GM12878 (cell line): ENCODE measurements at regions not wholly inside any gene's neighbourhood (a gene's known extent, or its start where the extent isn't known, plus 50 kb on each side); places are given as distances from the start of the nearest gene placed in this dataset.
"Not testable (repeated sequence)": the region's sequence is repeated elsewhere in the genome, so short reads cannot be mapped to it uniquely, and the experiment has no call there.

Experiments used
- CHD1 ChIP-seq: IDR thresholded peaks from 2 replicates; pipeline ENCODE4 v1.6.1; 2012; ENCODE audit warnings: low read depth, low read length, improper control_type of control experiment
- ESRRA ChIP-seq: IDR thresholded peaks from 2 replicates; pipeline ENCODE4 v1.6.1; 2012; ENCODE audit warnings: mild to moderate bottlenecking, low read length, improper control_type of control experiment
- EZH2 ChIP-seq: IDR thresholded peaks from 2 replicates; pipeline ENCODE4 v1.6.1; 2012; ENCODE audit warnings: low read depth, mild to moderate bottlenecking, control low read depth, inconsistent platforms, low read length, borderline replicate concordance; ENCODE audit not compliant: control insufficient read depth
- FOXM1 ChIP-seq: IDR thresholded peaks from 2 replicates; pipeline ENCODE4 v1.6.1; 2012; ENCODE audit warnings: low read depth, mild to moderate bottlenecking, inconsistent platforms, low read length, moderate library complexity
- MEF2A ChIP-seq: IDR thresholded peaks from 2 replicates; pipeline ENCODE4 v1.6.1; 2011; ENCODE audit warnings: low read depth, mild to moderate bottlenecking, low read length, moderate library complexity; ENCODE audit not compliant: insufficient read depth
- NR2C1 ChIP-seq: fragments of 450-650 bp; IDR thresholded peaks from 2 replicates; pipeline ENCODE4 v1.6.1; 2017; ENCODE audit warnings: antibody characterized with exemption, mild to moderate bottlenecking, moderate library complexity
- POLR2A ChIP-seq: IDR thresholded peaks from 2 replicates; pipeline ENCODE4 v1.6.1; 2011; ENCODE audit warnings: low read depth, mild to moderate bottlenecking, low read length
- RAD21 ChIP-seq: IDR thresholded peaks from 2 replicates; pipeline ENCODE4 v1.6.1; 2011; ENCODE audit warnings: mild to moderate bottlenecking, low read depth, low read length, moderate library complexity; ENCODE audit not compliant: insufficient read depth
- SP1 ChIP-seq: IDR thresholded peaks from one replicate; pipeline ENCODE4 v1.6.1; 2011; ENCODE audit warnings: low read depth, low read length
- TF ChIP-seq, protein P1 (sequence below): IDR thresholded peaks from 2 replicates; pipeline ENCODE4 v1.6.1; 2012; ENCODE audit warnings: low read length, inconsistent platforms
- TF ChIP-seq, protein P2 (sequence below): fragments of 450-650 bp; formaldehyde crosslinking; IDR thresholded peaks from 2 replicates; pipeline ENCODE4 v1.4.0; 2020; ENCODE audit warnings: mild to moderate bottlenecking, moderate library complexity
- TF ChIP-seq, protein P3 (sequence below), 3 experiments: IDR thresholded peaks in 2 of 3; conservative IDR thresholded peaks in 1 of 3; 2 replicates each; pipeline ENCODE4 v1.5.1; 2011; ENCODE audit warnings: low read depth in 3 of 3, low read length in 3 of 3, mild to moderate bottlenecking in 3 of 3, control low read depth in 2 of 3, moderate library complexity in 2 of 3, inconsistent platforms in 1 of 3, mixed read lengths in 1 of 3; ENCODE audit not compliant: control insufficient read depth in 2 of 3, insufficient read depth in 1 of 3; ENCODE audit errors: extremely low read depth in 1 of 3
- TF ChIP-seq, protein P4 (sequence below): fragments of 450-650 bp; IDR thresholded peaks from 2 replicates; pipeline ENCODE4 v1.6.1; 2018; ENCODE audit warnings: mild to moderate bottlenecking, low read depth, moderate library complexity; ENCODE audit not compliant: partially characterized antibody
- TF ChIP-seq, protein P5 (sequence below): IDR thresholded peaks from 2 replicates; pipeline ENCODE4 v1.6.1; 2012; ENCODE audit warnings: mild to moderate bottlenecking, low read depth, low read length

DNA sequence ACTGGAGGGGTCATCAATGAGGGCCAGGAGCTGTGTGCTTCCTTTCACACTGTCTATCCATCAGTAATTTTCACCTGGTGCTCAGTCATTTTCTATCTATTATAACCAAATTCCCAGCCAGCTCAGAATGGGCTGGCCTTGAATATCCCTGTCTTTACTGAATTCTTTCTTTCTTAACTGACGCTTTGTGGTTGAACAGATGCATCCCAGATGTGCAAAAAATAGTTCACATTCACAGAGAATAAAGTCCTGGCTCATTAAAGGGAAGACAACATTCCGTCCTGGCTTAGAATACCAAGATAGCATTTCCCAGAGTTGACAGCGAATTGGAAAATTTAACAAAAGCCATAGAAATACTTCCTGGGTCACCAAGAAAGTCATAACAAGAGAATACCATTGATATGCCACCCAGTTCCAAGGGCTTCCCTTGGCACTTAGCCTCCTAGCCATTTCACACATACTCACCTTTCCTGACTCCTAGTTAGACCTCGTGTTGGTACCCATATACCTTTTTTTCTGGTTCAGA lies 164.7 kb downstream of the SPDYE17 start:
- TF ChIP-seq, protein P1, sequence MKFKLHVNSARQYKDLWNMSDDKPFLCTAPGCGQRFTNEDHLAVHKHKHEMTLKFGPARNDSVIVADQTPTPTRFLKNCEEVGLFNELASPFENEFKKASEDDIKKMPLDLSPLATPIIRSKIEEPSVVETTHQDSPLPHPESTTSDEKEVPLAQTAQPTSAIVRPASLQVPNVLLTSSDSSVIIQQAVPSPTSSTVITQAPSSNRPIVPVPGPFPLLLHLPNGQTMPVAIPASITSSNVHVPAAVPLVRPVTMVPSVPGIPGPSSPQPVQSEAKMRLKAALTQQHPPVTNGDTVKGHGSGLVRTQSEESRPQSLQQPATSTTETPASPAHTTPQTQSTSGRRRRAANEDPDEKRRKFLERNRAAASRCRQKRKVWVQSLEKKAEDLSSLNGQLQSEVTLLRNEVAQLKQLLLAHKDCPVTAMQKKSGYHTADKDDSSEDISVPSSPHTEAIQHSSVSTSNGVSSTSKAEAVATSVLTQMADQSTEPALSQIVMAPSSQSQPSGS: not testable (repeated sequence)
- TF ChIP-seq RAD21, NR2C1, CHD1, EZH2, POLR2A, ESRRA, SP1, FOXM1, MEF2A: not testable (repeated sequence)
- TF ChIP-seq, protein P2, sequence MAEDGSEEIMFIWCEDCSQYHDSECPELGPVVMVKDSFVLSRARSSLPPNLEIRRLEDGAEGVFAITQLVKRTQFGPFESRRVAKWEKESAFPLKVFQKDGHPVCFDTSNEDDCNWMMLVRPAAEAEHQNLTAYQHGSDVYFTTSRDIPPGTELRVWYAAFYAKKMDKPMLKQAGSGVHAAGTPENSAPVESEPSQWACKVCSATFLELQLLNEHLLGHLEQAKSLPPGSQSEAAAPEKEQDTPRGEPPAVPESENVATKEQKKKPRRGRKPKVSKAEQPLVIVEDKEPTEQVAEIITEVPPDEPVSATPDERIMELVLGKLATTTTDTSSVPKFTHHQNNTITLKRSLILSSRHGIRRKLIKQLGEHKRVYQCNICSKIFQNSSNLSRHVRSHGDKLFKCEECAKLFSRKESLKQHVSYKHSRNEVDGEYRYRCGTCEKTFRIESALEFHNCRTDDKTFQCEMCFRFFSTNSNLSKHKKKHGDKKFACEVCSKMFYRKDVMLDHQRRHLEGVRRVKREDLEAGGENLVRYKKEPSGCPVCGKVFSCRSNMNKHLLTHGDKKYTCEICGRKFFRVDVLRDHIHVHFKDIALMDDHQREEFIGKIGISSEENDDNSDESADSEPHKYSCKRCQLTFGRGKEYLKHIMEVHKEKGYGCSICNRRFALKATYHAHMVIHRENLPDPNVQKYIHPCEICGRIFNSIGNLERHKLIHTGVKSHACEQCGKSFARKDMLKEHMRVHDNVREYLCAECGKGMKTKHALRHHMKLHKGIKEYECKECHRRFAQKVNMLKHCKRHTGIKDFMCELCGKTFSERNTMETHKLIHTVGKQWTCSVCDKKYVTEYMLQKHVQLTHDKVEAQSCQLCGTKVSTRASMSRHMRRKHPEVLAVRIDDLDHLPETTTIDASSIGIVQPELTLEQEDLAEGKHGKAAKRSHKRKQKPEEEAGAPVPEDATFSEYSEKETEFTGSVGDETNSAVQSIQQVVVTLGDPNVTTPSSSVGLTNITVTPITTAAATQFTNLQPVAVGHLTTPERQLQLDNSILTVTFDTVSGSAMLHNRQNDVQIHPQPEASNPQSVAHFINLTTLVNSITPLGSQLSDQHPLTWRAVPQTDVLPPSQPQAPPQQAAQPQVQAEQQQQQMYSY (CRISPR knock-in tag): not testable (repeated sequence)
- TF ChIP-seq, protein P3, sequence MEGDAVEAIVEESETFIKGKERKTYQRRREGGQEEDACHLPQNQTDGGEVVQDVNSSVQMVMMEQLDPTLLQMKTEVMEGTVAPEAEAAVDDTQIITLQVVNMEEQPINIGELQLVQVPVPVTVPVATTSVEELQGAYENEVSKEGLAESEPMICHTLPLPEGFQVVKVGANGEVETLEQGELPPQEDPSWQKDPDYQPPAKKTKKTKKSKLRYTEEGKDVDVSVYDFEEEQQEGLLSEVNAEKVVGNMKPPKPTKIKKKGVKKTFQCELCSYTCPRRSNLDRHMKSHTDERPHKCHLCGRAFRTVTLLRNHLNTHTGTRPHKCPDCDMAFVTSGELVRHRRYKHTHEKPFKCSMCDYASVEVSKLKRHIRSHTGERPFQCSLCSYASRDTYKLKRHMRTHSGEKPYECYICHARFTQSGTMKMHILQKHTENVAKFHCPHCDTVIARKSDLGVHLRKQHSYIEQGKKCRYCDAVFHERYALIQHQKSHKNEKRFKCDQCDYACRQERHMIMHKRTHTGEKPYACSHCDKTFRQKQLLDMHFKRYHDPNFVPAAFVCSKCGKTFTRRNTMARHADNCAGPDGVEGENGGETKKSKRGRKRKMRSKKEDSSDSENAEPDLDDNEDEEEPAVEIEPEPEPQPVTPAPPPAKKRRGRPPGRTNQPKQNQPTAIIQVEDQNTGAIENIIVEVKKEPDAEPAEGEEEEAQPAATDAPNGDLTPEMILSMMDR (IDR thresholded peaks at IDR 0.05 in 2 of 3, conservative IDR thresholded peaks at IDR 0.05 in 1 of 3; ENCODE audit: control insufficient read depth in 2 of 3, extremely low read depth in 1 of 3, insufficient read depth in 1 of 3, low read depth in 3 of 3, low read length in 3 of 3): not testable (repeated sequence)
- TF ChIP-seq, protein P4, sequence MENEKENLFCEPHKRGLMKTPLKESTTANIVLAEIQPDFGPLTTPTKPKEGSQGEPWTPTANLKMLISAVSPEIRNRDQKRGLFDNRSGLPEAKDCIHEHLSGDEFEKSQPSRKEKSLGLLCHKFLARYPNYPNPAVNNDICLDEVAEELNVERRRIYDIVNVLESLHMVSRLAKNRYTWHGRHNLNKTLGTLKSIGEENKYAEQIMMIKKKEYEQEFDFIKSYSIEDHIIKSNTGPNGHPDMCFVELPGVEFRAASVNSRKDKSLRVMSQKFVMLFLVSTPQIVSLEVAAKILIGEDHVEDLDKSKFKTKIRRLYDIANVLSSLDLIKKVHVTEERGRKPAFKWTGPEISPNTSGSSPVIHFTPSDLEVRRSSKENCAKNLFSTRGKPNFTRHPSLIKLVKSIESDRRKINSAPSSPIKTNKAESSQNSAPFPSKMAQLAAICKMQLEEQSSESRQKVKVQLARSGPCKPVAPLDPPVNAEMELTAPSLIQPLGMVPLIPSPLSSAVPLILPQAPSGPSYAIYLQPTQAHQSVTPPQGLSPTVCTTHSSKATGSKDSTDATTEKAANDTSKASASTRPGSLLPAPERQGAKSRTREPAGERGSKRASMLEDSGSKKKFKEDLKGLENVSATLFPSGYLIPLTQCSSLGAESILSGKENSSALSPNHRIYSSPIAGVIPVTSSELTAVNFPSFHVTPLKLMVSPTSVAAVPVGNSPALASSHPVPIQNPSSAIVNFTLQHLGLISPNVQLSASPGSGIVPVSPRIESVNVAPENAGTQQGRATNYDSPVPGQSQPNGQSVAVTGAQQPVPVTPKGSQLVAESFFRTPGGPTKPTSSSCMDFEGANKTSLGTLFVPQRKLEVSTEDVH: not testable (repeated sequence)
- TF ChIP-seq, protein P5, sequence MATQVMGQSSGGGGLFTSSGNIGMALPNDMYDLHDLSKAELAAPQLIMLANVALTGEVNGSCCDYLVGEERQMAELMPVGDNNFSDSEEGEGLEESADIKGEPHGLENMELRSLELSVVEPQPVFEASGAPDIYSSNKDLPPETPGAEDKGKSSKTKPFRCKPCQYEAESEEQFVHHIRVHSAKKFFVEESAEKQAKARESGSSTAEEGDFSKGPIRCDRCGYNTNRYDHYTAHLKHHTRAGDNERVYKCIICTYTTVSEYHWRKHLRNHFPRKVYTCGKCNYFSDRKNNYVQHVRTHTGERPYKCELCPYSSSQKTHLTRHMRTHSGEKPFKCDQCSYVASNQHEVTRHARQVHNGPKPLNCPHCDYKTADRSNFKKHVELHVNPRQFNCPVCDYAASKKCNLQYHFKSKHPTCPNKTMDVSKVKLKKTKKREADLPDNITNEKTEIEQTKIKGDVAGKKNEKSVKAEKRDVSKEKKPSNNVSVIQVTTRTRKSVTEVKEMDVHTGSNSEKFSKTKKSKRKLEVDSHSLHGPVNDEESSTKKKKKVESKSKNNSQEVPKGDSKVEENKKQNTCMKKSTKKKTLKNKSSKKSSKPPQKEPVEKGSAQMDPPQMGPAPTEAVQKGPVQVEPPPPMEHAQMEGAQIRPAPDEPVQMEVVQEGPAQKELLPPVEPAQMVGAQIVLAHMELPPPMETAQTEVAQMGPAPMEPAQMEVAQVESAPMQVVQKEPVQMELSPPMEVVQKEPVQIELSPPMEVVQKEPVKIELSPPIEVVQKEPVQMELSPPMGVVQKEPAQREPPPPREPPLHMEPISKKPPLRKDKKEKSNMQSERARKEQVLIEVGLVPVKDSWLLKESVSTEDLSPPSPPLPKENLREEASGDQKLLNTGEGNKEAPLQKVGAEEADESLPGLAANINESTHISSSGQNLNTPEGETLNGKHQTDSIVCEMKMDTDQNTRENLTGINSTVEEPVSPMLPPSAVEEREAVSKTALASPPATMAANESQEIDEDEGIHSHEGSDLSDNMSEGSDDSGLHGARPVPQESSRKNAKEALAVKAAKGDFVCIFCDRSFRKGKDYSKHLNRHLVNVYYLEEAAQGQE: not testable (repeated sequence)
